ENCODE measurements at regions not wholly inside any gene's neighbourhood (a gene's known extent, or its start where the extent isn't known, plus 50 kb on each side); places are given as distances from the start of the nearest gene placed in this dataset.

DNA sequence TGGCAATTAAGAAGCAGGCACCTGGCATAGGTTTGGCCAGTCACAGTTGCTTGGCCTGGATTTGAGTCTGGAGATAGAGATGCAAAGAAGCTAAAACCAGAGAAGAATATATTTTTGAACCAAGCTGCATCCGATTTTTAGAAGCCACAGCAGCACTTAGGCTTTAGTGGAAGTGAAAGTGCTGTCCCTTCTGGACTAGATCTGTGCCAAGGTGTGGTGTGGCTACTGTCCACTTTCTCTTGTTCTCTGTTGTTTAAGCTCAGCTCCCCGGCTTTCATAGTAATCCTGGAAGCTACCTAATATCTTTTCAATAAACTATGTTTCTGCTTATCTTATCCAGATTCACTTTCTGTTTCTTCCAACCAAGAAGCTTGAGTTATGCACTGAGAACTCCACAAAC is 183.4 kb upstream of the THRB start:
- TF ChIP-seq, protein P1, sequence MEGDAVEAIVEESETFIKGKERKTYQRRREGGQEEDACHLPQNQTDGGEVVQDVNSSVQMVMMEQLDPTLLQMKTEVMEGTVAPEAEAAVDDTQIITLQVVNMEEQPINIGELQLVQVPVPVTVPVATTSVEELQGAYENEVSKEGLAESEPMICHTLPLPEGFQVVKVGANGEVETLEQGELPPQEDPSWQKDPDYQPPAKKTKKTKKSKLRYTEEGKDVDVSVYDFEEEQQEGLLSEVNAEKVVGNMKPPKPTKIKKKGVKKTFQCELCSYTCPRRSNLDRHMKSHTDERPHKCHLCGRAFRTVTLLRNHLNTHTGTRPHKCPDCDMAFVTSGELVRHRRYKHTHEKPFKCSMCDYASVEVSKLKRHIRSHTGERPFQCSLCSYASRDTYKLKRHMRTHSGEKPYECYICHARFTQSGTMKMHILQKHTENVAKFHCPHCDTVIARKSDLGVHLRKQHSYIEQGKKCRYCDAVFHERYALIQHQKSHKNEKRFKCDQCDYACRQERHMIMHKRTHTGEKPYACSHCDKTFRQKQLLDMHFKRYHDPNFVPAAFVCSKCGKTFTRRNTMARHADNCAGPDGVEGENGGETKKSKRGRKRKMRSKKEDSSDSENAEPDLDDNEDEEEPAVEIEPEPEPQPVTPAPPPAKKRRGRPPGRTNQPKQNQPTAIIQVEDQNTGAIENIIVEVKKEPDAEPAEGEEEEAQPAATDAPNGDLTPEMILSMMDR (IDR thresholded peaks at IDR 0.05) = no peak
- no peak for TF ChIP-seq POLR2A (IDR thresholded peaks at IDR 0.05)
- 56% methylated on average over 2 of the region's 2 CpGs for WGBS, 2 donors

DNA sequence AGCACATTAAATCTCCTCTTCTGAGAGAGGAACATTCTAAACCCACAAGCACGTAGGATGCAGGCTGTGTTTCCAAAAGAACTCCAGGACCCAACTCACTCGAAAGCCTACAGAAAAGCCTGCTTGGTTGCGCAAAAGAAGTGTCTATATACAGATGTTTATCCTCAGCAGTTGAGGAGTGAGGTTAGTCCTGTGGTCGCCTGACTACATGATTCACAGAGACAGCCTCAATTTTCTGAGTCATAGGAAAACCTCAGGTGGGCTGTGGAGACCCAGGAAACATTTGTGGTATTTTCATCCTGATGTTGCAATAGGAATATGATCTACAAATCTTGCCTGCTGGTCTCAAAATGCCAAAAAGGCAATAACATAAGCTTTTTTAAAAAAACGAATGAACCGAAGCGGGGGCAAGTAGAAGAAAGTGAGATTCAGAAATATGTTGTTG is 183.8 kb upstream of the THRB start:
- DNase-seq = no peak
- intact Hi-C loops (cut with DNase I; ENCODE audit: low total_unique reads) = no loop called here
- WGBS, 2 donors = 65 to 72% methylated on average over 7 of the region's 7 CpGs
- Histone ChIP-seq H3K4me3 (no peak overlapping the region), H3K36me3 (ENCODE audit: low read depth, missing control alignments) (no peaks in the 10 kb centered on the region), H3K4me1 (no peaks in the 10 kb centered on the region), H3K9me3 (no peaks in the 10 kb centered on the region), H3K27ac (no peak overlapping the region), H3K27me3 (no peaks in the 10 kb centered on the region)
- TF ChIP-seq, protein P1 (IDR thresholded peaks at IDR 0.05) = no peak
- no peak for TF ChIP-seq POLR2A (IDR thresholded peaks at IDR 0.05)

More for the DNA sequence above, 183.4 kb upstream of the THRB start:
- Histone ChIP-seq H3K27me3 (no peaks in the 10 kb centered on the region), H3K27ac (no peak overlapping the region), H3K4me1 (no peaks in the 10 kb centered on the region), H3K36me3 (ENCODE audit: low read depth, missing control alignments) (no peaks in the 10 kb centered on the region), H3K4me3 (no peak overlapping the region), H3K9me3 (no peaks in the 10 kb centered on the region)
- intact Hi-C loops (cut with DNase I; ENCODE audit: low total_unique reads) = no loop called here
- DNase-seq = no peak

DNA sequence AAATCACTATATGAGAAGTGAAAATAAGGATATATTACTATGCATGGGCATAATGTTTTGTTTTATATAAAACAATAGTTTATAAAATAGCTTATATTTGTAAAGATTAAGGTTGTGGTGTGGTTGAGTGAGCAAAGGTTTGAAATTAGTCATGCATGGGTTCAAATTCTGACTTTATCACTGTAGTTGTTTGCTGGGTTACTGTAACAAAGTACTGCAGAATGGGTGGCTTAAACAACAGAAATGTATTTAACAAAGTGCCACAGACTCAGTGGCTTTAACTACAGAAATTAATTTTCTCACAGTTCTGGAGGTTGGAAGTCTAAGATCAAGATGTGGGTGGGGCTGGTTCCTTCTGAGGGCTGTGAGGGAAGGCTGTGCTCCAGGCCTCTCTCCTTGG is 184.8 kb upstream of the THRB start:
- Histone ChIP-seq H3K27ac (no peak overlapping the region), H3K9me3 (no peaks in the 10 kb centered on the region), H3K4me3 (no peak overlapping the region), H3K4me1 (no peaks in the 10 kb centered on the region), H3K27me3 (no peaks in the 10 kb centered on the region), H3K36me3 (ENCODE audit: low read depth, missing control alignments) (no peaks in the 10 kb centered on the region)
- no peak for DNase-seq
- TF ChIP-seq, protein P1 (IDR thresholded peaks at IDR 0.05) = no peak
- no peak for TF ChIP-seq POLR2A (IDR thresholded peaks at IDR 0.05)
- intact Hi-C loops (cut with DNase I; ENCODE audit: low total_unique reads) = no loop called here

DNA sequence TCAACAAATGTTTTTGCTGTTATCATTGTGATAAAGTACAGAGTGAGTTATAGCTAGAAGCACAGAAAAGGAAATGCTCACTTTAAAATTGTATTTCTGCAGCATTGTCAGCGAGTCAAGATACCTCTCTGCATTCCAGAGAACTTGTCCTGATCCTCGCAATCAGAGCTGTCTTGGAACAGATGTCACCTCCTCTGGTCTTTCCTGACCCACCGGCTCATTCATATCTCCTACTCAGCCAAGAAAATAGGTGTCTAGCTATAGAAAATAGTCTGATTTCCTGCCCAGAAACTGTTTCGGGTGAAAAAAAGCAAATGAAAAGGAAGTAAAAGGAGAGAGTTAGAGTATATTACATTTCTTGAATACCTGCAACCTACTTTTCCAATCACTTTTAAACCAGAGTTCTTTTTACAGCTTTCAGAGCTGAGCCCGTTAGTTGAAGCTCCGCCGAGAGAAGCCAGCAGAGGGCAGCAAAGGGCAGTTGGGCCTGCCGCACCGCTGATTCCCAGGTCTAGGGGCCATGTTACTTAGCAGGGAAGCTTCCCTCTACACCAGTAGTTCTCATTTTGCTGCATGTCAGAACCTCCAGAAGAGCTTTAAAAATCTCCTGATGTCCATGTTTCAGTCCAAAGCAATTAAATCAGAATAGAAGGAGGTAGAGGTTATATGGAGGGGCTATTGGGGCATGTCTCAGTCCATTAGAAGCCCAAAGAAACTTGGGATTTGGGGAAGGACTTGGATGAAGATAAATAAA is 185.7 kb upstream of the THRB start:
- no peak overlapping the region for H3K4me3 ChIP-seq
- intact Hi-C loops (cut with DNase I; ENCODE audit: low total_unique reads) = no loop called here
- no peak for TF ChIP-seq POLR2A (IDR thresholded peaks at IDR 0.05)
- TF ChIP-seq, protein P1 (IDR thresholded peaks at IDR 0.05) = peak in 2 of 3 experiments; percentile 43 to 75
- WGBS, 2 donors = 30 to 33% methylated on average over 9 of the region's 9 CpGs
- no peaks in the 10 kb centered on the region for H3K4me1 ChIP-seq
- no peaks in the 10 kb centered on the region for H3K27me3 ChIP-seq
- no peaks in the 10 kb centered on the region for H3K36me3 ChIP-seq (ENCODE audit: low read depth, missing control alignments)
- H3K9me3 ChIP-seq = no peaks in the 10 kb centered on the region
- H3K27ac ChIP-seq = no peak overlapping the region
- peak; percentile 78 for DNase-seq

DNA sequence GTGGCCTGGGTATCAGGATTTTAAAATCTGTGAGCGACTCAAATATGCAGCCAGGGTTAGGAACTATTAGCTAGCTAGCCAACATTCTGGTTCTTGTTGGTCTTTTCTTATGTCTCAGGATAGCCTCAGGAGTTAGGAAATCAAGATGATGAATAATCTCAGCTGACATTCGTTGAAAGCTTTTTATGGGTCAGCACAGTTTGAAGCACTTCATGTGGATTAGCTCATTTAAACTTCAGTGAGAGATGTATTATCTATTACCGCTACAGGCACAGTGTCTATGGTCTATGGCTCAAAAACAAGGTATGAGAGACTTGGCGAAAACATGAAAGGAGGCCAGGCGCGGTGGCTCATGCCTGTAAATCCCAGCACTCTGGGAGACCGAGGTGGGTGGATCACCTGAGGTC is 187.5 kb upstream of the THRB start:
- Histone ChIP-seq H3K4me3 (no peak overlapping the region), H3K36me3 (ENCODE audit: low read depth, missing control alignments) (no peaks in the 10 kb centered on the region), H3K4me1 (no peaks in the 10 kb centered on the region), H3K9me3 (no peaks in the 10 kb centered on the region), H3K27me3 (no peaks in the 10 kb centered on the region), H3K27ac (no peak overlapping the region)
- DNase-seq = no peak
- 85% methylated on average over 7 of the region's 7 CpGs for WGBS, 2 donors
- intact Hi-C loops (cut with DNase I; ENCODE audit: low total_unique reads) = no loop called here
- TF ChIP-seq POLR2A (IDR thresholded peaks at IDR 0.05) = no peak
- TF ChIP-seq, protein P1 (IDR thresholded peaks at IDR 0.05) = no peak

Measured in testis (tissue), 2 donors.